Endothelial cell (in vitro differentiated cells): ENCODE measurements at regions not wholly inside any gene's neighbourhood (a gene's known extent, or its start where the extent isn't known, plus 50 kb on each side); places are given as distances from the start of the nearest gene placed in this dataset.

Experiments used
- DNase-seq: peaks from one replicate; pipeline ENCODE4 v3.0.0; 2021; ENCODE audit warnings: low spot score
- H3K27ac Mint-ChIP-seq: one replicate; pipeline ENCODE4 v1.8.0; 2021; ENCODE audit warnings: mixed read lengths, inconsistent platforms; ENCODE audit not compliant: unreplicated experiment
- H3K27me3 Mint-ChIP-seq: one replicate; pipeline ENCODE4 v1.8.0; 2021; ENCODE audit warnings: mild to moderate bottlenecking, moderate library complexity, mixed read lengths, inconsistent platforms; ENCODE audit not compliant: unreplicated experiment
- H3K36me3 Mint-ChIP-seq: one replicate; pipeline ENCODE4 v1.8.0; 2021; ENCODE audit warnings: mild to moderate bottlenecking, low read depth, mixed read lengths, inconsistent platforms; ENCODE audit not compliant: unreplicated experiment
- H3K4me1 Mint-ChIP-seq: one replicate; pipeline ENCODE4 v1.8.0; 2021; ENCODE audit warnings: mild to moderate bottlenecking, mixed read lengths, inconsistent platforms; ENCODE audit not compliant: unreplicated experiment
- H3K4me3 Mint-ChIP-seq: one replicate; pipeline ENCODE4 v1.8.0; 2021; ENCODE audit warnings: mild to moderate bottlenecking, mixed read lengths, inconsistent platforms; ENCODE audit not compliant: unreplicated experiment
- H3K9me3 Mint-ChIP-seq: one replicate; pipeline ENCODE4 v1.8.0; 2021; ENCODE audit warnings: mixed read lengths, inconsistent platforms; ENCODE audit not compliant: unreplicated experiment
- TF ChIP-seq, protein P1 (sequence below): fragments of 200-600 bp; sonication (generic); IDR thresholded peaks from one replicate; pipeline ENCODE4 v1.5.0; 2021; ENCODE audit warnings: antibody characterized with exemption; ENCODE audit not compliant: unreplicated experiment

DNA sequence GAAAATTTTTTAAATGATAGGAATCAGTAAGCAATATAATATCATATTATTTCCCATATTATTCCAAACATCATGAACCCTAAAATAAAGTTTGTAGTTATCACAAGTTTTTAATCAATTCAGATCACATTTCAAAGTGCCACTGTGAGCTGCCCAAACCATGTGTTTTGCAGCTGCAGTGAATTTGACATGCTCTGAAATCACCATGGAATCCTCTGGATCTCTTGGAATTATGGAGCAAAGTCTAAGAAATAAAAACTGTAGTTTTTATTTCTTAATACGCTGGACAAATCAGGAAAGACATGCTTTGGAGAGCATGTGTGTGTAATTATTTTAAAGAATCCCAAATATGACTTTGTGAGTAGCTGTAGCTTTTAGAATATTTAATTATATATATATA, 262.7 kb downstream of the ANKRD50 start:
- DNase-seq: no peak
- H3K27me3 Mint-ChIP-seq: no peaks in the 10 kb centered on the region
- H3K27ac Mint-ChIP-seq: no peak overlapping the region
- peaks cover 17% of the 10 kb centered on the region for H3K9me3 Mint-ChIP-seq
- H3K4me3 Mint-ChIP-seq: no peak overlapping the region
- H3K36me3 Mint-ChIP-seq: peaks cover 10% of the 10 kb centered on the region
- TF ChIP-seq, protein P1, sequence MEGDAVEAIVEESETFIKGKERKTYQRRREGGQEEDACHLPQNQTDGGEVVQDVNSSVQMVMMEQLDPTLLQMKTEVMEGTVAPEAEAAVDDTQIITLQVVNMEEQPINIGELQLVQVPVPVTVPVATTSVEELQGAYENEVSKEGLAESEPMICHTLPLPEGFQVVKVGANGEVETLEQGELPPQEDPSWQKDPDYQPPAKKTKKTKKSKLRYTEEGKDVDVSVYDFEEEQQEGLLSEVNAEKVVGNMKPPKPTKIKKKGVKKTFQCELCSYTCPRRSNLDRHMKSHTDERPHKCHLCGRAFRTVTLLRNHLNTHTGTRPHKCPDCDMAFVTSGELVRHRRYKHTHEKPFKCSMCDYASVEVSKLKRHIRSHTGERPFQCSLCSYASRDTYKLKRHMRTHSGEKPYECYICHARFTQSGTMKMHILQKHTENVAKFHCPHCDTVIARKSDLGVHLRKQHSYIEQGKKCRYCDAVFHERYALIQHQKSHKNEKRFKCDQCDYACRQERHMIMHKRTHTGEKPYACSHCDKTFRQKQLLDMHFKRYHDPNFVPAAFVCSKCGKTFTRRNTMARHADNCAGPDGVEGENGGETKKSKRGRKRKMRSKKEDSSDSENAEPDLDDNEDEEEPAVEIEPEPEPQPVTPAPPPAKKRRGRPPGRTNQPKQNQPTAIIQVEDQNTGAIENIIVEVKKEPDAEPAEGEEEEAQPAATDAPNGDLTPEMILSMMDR: no peak
- H3K4me1 Mint-ChIP-seq: no peaks in the 10 kb centered on the region

DNA sequence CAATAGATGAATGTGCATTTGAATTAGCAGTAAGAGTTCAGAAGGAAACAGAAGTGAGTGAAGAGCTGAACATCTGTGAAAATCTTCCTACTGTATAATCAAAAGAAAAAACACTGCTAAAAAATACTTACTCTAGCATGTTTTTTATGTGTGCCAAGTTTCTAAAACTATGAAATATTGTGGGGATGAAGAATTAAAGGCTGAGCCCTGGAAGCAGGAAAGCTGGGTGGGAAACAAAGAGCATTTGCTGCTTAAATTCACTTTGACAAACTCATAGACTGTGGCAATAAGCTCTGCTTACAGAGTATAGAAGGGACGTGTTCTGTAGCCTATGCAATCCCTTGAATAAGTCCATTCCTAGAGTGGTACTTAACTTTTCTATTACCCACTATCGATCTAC, 261.7 kb downstream of the ANKRD50 start:
- no peaks in the 10 kb centered on the region for H3K4me1 Mint-ChIP-seq
- peaks cover 14% of the 10 kb centered on the region for H3K9me3 Mint-ChIP-seq
- TF ChIP-seq, protein P1: no peak
- H3K36me3 Mint-ChIP-seq: peaks cover 9% of the 10 kb centered on the region
- H3K27me3 Mint-ChIP-seq: no peaks in the 10 kb centered on the region
- H3K27ac Mint-ChIP-seq: no peak overlapping the region
- H3K4me3 Mint-ChIP-seq: no peak overlapping the region
- no peak for DNase-seq

DNA sequence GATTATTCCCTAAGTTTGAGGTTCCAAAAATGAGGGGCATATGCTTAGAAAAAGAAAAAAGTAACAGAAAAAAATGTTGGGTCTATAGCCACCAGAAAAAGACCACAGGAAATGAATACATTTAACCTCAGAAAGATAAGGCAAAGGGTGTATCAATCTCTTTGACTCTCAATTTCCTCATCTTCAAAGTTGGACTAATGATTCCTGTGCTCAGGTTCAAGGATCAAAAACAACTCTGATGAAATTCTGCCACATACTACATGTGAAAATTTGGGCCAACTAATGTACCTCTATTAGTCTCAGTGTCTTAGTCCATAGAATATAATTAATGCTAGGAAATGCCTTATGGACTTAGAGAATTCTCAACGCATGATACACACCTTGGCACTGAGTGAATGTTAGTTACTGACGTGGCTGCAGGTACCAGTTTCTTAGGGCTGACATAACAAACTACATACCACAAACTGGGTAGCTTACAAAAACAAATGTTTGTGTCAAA, 257.7 kb downstream of the ANKRD50 start:
- Mint-ChIP-seq H3K4me3 (no peak overlapping the region), H3K4me1 (peaks cover 9% of the 10 kb centered on the region), H3K27me3 (peaks cover under 1% of the 10 kb centered on the region), H3K27ac (no peak overlapping the region), H3K9me3 (no peaks in the 10 kb centered on the region), H3K36me3 (peaks cover 3% of the 10 kb centered on the region)
- TF ChIP-seq, protein P1: no peak
- DNase-seq: no peak

DNA sequence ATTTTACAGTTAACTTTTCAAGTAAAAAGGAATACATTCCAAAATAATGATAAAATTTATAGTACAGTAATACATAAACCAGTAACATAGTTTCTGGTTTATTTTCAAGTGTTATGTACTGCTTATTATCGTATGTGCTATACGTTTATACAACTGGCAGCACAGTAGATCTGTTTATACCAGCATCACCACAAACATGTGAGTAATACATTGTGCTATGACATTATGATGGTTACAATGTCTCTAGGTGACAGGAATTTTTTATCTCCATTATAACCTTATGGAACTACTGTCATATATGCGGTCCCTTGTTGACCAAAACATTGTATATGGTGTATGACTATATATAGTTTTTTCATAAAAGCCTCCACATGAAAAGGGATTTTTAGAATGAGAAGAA, 256.9 kb downstream of the ANKRD50 start:
- Mint-ChIP-seq H3K27ac (no peak overlapping the region), H3K4me3 (no peak overlapping the region), H3K27me3 (peaks cover 2% of the 10 kb centered on the region), H3K36me3 (peaks cover 3% of the 10 kb centered on the region), H3K4me1 (peaks cover 14% of the 10 kb centered on the region), H3K9me3 (no peaks in the 10 kb centered on the region)
- no peak for DNase-seq
- TF ChIP-seq, protein P1: no peak

DNA sequence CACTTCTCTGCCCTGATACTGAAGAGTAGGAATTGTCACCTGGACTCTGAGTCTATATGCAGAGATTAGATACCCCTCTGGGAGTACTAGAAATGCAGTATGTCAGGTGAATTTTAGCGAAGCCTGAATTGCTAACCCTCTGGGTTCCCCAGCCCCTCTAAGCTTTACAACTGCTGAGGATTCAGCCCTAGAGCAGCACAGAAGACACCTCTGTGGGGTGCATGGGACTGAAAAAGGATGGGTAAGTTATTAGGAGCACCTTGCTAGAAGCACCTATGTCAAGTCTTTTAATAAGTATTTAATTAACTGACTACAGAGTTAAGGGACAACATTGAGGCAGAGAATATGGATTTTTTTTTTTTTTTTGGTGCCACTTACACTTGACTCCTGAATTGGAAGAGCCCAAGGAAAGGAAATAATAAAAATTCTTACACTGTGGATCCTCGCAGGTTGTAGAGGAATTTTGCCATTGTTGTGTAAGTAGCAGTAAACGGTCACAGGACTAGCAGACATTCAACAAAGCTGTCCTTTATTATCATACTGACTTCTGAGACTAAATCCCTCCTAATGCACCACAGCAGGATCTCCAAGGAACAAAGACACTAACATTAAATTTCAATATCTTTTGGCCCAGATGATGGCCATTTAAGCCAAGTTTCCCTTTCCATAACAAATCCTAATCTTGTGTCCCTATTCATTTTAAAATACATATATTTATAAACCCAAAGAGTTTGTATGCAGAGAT, 253.2 kb downstream of the ANKRD50 start:
- H3K36me3 Mint-ChIP-seq: peaks cover 22% of the 10 kb centered on the region
- TF ChIP-seq, protein P1: no peak
- DNase-seq: no peak
- H3K27ac Mint-ChIP-seq: peak overlapping the region; percentile 97
- H3K4me3 Mint-ChIP-seq: no peak overlapping the region
- H3K27me3 Mint-ChIP-seq: peaks cover 8% of the 10 kb centered on the region
- peaks cover 14% of the 10 kb centered on the region for H3K4me1 Mint-ChIP-seq
- peaks cover 8% of the 10 kb centered on the region for H3K9me3 Mint-ChIP-seq
